GM23248 (cell line): ENCODE measurements at regions not wholly inside any gene's neighbourhood (a gene's known extent, or its start where the extent isn't known, plus 50 kb on each side); places are given as distances from the start of the nearest gene placed in this dataset.

Experiments used
- EZH2 ChIP-seq: fragments of 200-600 bp; sonication (generic); IDR thresholded peaks from 2 replicates; pipeline ENCODE4 v1.6.1; 2018; ENCODE audit warnings: antibody characterized with exemption, mild to moderate bottlenecking; ENCODE audit not compliant: insufficient read depth, poor library complexity, severe bottlenecking
- EZH2phosphoT487 ChIP-seq: fragments of 200-600 bp; sonication (generic); IDR thresholded peaks from 2 replicates; pipeline ENCODE4 v1.6.1; 2018; ENCODE audit warnings: antibody characterized with exemption, moderate library complexity, mild to moderate bottlenecking, low read depth; ENCODE audit not compliant: insufficient read depth

DNA sequence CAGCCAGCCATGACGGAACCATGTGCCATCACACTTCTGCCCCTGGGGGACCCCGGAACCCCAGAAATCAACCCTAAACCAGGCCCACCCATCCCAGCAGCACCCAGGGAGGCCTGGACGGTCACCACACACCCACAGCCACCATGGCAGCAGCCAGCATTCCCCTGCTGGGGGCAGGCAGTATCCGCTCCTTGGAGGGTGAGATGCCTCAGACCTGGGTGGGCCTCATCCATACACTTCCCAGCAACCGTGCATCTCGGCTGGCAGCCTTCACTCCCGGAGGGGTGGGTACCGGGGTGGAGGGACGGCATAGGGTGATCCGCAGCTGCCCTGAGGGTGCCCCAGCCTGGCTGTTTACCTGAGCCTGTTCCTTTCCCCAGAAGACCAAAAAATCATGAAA, 69.1 kb upstream of the FAM20C start:
- TF ChIP-seq EZH2phosphoT487 (no peak), EZH2 (no peak)
